OCI-LY3 (cell line): ENCODE measurements at regions not wholly inside any gene's neighbourhood (a gene's known extent, or its start where the extent isn't known, plus 50 kb on each side); places are given as distances from the start of the nearest gene placed in this dataset.

ENCODE experiments used
- EZH2phosphoT487 ChIP-seq: fragments of 200-600 bp; shearing (Covaris generic); IDR thresholded peaks from 2 replicates; pipeline ENCODE4 v1.6.1; 2018; ENCODE audit warnings: antibody characterized with exemption, mixed run types, low read depth
- TF ChIP-seq, protein P1 (sequence below): fragments of 200-600, 300-600 bp; sonication (generic); IDR thresholded peaks from 2 replicates; pipeline ENCODE4 v1.5.1; 2014; ENCODE audit warnings: antibody characterized with exemption, low read length, low read depth

- TF ChIP-seq, protein P1, sequence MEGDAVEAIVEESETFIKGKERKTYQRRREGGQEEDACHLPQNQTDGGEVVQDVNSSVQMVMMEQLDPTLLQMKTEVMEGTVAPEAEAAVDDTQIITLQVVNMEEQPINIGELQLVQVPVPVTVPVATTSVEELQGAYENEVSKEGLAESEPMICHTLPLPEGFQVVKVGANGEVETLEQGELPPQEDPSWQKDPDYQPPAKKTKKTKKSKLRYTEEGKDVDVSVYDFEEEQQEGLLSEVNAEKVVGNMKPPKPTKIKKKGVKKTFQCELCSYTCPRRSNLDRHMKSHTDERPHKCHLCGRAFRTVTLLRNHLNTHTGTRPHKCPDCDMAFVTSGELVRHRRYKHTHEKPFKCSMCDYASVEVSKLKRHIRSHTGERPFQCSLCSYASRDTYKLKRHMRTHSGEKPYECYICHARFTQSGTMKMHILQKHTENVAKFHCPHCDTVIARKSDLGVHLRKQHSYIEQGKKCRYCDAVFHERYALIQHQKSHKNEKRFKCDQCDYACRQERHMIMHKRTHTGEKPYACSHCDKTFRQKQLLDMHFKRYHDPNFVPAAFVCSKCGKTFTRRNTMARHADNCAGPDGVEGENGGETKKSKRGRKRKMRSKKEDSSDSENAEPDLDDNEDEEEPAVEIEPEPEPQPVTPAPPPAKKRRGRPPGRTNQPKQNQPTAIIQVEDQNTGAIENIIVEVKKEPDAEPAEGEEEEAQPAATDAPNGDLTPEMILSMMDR, result no peak
- no peak for TF ChIP-seq EZH2phosphoT487
These were observed 511.4 kb downstream of the RNF144A start for GRCh38 chr2:7428454-7429204.
